ENCODE measurements at regions not wholly inside any gene's neighbourhood (a gene's known extent, or its start where the extent isn't known, plus 50 kb on each side); places are given as distances from the start of the nearest gene placed in this dataset.

DNA sequence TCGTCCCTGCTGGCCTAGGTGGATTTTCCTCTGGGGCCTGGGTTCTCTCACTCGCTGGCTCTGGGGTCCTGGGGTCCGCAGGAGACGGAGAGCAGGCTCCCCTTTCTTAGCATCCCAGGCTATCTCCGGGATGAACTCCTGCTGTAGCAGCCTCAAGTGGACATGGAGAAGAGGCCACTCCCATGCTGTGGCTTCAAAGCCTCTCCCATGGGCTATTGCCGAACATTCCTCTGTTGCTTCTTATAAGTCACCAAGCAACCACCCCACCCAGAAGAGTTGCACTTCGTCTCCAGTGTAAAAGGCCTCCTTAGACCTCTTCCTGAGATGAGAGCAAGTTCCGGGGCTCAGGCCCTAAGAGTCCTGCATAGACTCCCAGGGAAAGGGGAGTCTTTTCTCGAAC, 124.0 kb upstream of the RCN1 start:
- TF ChIP-seq, protein P1, sequence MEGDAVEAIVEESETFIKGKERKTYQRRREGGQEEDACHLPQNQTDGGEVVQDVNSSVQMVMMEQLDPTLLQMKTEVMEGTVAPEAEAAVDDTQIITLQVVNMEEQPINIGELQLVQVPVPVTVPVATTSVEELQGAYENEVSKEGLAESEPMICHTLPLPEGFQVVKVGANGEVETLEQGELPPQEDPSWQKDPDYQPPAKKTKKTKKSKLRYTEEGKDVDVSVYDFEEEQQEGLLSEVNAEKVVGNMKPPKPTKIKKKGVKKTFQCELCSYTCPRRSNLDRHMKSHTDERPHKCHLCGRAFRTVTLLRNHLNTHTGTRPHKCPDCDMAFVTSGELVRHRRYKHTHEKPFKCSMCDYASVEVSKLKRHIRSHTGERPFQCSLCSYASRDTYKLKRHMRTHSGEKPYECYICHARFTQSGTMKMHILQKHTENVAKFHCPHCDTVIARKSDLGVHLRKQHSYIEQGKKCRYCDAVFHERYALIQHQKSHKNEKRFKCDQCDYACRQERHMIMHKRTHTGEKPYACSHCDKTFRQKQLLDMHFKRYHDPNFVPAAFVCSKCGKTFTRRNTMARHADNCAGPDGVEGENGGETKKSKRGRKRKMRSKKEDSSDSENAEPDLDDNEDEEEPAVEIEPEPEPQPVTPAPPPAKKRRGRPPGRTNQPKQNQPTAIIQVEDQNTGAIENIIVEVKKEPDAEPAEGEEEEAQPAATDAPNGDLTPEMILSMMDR (IDR thresholded peaks at IDR 0.05): no peak
- TF ChIP-seq POLR2A (IDR thresholded peaks at IDR 0.05): no peak
